NCI-H510A (cell line): ENCODE measurements at regions not wholly inside any gene's neighbourhood (a gene's known extent, or its start where the extent isn't known, plus 50 kb on each side); places are given as distances from the start of the nearest gene placed in this dataset.

Experiments
- DNase-seq: peaks from one replicate; lab custom pipeline; 2025; lab: John Stamatoyannopoulos, UW

GRCh38 chr9:129330711-129331492, 152.8 kb upstream of the IER5L start:
- DNase-seq, result no peak

DNA sequence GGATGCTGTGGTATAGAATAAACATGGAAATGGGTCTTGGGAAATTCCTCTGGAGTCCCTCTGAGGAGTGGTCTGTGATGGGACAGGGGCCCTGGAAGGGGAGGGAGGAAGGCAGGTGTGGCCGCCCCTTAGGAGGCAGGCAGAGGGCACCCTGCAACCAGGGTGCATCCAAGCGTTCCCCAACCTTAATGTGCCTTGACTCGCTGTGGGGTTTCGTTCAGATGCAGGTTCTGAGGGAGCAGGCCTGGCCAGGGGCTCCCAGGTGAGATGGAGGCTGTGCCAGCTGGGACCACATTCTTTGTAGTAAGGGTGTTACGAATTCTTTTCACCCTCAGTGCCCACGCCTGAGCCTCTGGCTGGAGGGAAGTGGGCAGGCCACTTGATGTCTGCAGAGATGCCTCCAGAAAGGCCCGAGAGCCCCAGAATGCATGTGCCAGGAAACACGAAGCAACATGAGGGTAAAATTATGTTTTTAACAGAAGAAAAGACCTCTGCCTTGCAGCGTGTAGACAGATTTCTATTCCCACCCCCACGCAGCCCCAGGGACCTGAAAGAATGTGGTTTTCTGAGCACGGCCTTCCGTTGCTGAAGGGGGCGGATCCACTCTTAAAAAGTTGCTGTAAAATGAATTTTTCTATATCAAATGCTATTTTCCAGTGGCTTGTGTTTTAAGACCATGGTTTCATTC, 150.4 kb upstream of the IER5L start:
- DNase-seq, result no peak

GRCh38 chr9:129327552-129328328, 149.7 kb upstream of the IER5L start:
- no peak for DNase-seq

GRCh38 chr9:129326061-129327005, 148.3 kb upstream of the IER5L start:
- DNase-seq, result no peak

GRCh38 chr9:129324808-129325502, 146.9 kb upstream of the IER5L start:
- no peak for DNase-seq

GRCh38 chr9:129323999-129324553, 146.0 kb upstream of the IER5L start:
- no peak for DNase-seq

- DNase-seq, result no peak
These were observed 145.4 kb upstream of the IER5L start for GRCh38 chr9:129323376-129323998.

DNA sequence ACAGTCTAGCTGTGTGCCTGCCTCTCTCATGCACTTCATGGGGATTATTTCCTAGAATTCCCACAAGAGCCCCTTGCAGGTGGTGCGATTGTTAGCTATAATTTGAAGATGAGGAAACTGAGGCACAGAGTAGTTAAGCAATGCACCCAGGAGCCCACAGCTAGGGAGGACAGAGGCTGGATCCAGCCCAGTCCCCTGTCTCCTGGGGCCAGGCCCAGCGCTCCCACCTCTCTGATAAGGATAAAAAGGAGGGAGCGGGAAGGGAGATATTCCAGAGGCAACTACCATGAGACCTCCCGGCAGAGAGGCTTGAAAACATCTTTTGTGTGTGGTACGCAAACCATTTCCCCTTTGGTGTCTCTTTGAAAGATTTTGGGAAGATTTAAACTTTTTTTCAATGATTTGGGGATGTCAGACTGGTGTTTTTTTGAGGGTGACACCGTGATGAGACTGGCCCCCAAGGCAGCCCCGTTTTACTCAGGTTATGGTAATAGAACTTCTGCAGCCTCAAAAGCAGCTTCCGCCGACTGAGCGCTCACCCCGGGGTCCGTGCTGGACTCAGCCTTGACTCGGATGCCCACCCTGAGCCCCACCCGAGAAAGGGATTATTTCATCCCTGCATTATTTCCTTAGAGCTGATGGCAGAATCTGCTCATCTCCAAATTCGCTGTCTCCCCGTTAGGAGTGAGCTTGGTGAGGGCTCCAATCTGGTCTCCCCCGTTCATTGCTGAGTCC, 144.7 kb upstream of the IER5L start:
- no peak for DNase-seq

- DNase-seq, result no peak
These were observed 144.1 kb upstream of the IER5L start for GRCh38 chr9:129322022-129322621.

DNA sequence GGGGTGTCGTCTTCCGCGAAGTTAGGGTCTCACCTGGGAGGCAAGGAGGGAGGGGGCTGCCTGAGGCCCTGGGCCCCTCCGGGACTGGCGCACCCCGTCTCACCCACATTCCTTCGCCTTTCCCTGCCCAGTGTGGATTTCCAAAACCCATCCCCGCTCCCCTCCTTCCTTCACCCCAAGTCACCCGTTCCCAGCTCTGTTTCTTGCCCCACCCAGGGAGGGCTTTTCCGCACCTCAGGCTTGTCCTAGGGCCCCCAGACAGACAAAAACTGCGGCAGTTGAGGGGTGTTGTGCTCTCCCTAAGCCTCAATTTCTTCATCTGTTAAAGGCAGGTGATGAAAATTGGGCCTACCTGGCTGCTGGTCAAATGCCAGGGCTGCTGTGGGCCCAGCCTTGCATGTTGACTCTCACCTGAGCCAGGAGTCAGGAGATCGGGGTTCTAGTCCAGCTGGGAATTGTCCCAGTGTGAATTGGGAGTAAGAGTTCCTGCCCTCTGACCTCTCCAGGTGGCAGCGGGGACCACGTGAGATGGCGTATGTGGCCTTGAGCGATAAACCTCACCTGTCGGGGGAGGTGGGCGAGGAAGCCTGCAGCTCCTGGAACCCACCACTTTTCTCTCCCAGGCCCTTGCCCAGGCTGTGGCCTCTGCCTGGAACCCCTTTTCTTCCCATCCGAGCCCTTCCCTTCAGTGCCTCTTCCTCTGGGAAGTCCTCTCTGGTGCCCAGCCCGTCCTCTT, 143.4 kb upstream of the IER5L start:
- no peak for DNase-seq

- peak; percentile 65 for DNase-seq
These were observed 142.7 kb upstream of the IER5L start for GRCh38 chr9:129320575-129321285.

GRCh38 chr9:129319938-129320481, 141.9 kb upstream of the IER5L start:
- no peak for DNase-seq

- no peak for DNase-seq
These were observed 141.2 kb upstream of the IER5L start for GRCh38 chr9:129319076-129319937.

DNA sequence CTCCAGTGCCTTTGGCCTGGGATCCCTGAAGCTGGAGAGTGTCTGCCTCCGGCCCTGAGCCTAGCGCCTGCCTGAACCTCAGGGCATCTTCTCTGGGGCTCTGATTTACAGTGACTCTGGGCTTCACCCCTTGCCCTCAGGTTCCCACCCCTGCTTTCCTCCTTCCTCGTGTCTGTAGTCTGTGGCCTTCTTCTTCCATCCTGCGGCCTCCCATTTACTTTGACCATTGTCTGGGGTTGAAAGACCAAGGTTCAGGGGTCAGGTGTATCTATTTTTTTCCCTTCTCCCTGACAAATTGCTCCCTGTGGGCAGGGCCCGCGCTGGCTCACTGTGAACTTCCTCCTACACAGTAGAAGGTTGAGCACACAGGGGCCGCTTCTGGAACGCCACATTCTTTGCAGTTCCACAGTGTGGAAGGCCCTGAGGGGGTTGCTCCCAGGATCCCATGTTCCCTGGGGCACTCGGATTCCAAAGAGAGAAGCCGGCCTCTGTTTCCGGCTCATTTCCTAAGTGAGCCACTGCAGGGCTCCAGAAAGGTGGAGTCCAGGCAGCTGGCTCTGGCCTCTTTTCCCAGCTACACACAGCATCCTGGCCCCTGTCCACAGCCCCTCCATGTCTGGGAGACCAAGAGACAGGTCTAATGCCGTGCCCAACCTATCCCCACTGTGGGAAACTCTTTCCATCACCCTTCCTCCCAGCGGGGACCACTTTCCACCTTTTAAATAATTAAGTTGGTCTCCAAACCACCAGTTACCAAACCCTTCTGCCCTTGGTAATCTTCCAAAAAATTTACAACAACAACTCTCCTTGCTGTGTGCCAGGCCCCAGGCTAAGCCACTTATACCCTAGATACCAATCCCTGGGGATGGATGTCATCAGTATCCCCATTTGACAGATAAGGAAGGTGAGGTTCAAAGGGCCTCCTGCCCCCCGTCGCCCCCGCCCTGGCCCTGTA, 140.3 kb upstream of the IER5L start:
- DNase-seq, result no peak
